ENCODE measurements at regions not wholly inside any gene's neighbourhood (a gene's known extent, or its start where the extent isn't known, plus 50 kb on each side); places are given as distances from the start of the nearest gene placed in this dataset.

DNA sequence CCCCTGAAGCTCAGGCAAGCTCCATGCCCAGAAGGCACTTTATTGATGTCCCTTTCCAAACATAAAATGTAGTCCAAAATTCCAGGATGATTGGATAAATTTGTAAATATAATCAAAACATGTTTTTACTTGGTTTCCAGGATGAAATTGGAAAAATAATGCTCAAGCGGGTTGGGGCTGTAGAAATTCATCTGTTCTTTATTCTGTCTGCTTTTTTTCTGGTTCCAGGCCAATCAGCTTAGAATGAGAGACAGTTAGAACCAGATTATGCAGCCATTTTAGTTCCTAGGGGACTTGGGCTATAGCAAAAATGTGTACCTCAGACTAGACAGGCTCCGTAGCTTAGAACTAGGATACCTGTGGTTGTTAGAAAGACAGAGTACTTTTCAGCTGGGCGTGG is 450.8 kb downstream of the MCTP2 start:
- DNase-seq (ENCODE audit: low read depth), result no peak

DNA sequence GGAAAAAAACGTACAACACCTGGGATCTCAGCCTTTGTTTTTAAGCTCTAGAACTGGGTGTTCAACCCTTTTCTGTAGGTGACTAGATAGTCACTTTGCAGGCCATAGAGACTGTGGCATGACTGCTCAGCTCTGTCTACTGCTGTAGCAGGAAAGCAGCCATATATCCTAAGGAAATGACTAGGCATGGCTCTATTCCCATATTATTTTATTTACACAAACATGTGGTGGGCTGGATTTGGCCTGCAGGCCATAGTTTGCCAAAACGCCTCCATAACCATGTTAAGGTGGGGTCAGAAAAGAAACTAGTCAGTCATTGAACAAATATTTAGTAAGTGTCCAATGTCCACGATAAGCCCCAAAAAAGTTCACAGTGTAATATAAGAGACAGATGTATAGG is 452.5 kb downstream of the MCTP2 start:
- DNase-seq (ENCODE audit: low read depth), result no peak

DNA sequence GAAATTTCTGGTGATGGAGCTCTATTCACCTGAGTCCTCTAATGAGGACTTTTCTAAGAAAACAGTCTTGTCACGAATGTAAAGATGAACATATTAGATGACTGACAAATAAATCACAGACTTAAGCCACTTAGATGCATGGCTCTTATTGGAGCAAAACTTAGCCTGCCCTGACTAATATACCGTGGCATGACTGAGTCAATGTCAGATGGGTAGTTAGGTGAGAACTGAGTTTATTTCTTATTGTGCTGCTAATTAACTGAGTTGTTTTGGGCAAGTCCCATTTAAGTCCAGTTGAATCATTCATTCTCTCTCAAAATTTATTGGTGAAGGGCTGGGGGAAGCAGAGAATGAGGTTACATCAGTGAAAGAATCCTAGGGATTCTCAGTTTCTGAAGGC is 459.8 kb downstream of the MCTP2 start:
- no peak for DNase-seq (ENCODE audit: low read depth)

DNA sequence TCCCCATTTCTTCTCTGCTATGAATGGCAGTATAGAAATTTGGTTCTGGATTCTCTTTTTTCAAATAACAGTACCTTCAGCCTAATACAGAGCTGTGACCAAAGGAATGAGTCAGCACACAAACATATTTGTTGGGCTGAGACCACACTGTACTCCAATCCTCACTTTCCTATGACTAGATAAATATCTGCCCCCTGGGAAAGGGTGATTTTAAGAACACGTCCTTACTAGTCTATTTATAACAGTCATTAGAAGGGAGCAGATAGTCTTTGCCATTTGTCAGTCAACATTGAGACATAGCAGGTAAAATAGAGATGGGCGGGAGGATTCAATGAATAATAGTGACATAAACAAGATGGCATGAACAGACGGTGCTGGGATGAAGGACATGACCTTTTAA is 461.3 kb downstream of the MCTP2 start:
- no peak for DNase-seq (ENCODE audit: low read depth)

DNA sequence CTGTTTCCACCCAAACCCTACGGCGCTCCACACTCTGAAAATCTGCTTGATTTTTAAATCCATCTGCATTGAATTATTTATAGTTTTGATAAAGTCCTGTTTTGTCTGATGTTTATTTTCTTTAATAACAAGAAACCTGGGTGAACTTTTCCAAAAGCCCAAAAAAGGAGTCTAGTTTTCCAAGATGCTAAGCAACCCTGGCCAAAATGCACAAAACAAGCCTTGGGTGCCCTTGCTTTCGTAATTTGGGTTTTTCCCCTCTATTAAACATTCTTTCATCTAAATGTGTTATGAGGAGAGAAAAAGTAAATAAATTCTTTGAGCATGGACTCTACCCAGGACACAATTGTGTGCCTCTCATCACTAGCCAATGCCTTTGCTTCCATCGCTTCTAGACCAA is 468.9 kb downstream of the MCTP2 start:
- DNase-seq (ENCODE audit: low read depth), result no peak

DNA sequence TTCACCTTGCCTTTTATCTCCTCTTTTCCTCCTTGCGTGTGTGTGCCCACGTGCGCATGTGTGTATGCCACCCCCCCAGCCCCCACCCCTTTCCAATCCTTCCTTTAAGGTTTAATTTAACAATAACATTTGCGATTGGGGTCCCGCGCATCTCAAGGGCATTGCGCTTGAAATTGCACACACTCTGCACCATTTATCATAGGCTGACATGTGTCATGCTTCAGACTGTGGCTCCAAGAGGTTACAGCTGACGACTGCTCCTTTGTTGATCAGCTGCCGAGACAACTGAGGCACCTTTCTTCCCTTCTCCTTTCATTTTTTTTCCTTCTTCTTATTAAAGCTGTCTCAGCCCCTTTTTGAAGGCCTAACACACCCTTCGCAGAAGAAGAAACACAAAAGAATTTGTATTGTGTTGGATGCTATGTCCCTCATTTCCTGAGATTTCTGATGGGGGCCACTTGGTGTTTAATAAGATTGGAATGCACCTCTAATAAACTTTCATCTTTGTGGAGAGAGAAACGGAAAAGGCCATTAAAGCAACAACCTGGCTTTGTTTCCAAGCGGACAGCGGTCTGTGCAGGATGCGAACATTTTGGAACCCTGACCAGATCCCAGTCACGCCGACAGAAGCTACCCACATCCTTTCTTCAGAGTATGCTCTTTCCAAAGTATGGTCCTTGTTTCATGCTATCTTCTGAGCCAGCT is 470.1 kb downstream of the MCTP2 start:
- no peak for DNase-seq (ENCODE audit: low read depth)

DNA sequence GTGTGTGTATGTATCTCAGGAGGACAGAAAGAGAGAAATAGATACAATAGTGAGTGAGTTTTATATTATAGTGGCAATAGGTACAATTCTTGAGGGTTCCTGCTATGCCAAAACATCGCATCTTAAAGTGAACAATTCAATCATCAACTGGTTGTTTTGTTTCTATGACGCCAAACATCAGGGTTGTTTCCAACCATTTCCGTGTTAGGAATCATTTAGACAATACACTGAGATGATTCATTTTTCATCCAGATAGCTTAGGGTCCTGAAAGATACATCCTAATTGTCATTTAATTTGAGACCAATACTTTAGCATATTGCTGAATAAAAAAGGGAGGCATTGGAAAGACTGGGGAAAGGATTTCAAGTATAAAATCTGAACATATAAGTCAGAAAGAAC is 472.2 kb downstream of the MCTP2 start:
- DNase-seq (ENCODE audit: low read depth), result no peak

DNA sequence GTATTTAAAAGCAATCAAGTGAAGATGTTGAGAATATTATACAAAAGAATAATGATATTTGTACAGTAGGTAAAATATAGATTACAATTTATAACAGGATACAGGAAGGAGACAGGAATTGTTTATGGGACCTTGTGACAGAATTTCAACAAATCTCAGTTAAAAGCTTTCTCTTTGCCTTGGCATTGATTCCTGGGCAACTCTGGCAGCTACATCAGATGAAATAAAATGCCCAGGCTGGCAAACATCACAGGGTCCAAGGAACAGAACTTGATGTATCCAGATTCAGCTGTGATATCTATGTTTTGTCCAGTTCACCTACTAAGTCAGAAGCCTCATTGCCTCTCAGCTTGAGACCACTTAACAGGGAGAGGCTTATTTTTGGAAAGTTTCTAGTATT is 473.1 kb downstream of the MCTP2 start:
- DNase-seq (ENCODE audit: low read depth), result no peak

DNA sequence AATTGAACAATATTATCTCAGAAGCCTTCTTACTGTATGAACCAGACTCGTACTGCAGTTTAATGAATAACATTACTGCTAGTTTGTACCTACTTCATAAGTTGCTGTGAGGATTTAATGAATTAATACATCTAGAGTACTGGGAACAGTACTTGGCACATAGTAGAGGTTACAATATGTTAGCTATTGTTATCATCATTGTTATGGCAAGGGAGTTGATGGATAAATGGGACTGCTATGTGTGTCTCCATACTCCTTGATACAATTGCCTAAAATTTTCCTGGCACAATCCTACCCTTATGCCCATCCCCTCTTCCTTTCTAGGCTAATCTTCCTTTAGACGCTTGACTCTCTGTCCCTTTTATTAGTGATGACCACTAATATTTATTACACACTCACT is 473.6 kb downstream of the MCTP2 start:
- DNase-seq (ENCODE audit: low read depth), result no peak

DNA sequence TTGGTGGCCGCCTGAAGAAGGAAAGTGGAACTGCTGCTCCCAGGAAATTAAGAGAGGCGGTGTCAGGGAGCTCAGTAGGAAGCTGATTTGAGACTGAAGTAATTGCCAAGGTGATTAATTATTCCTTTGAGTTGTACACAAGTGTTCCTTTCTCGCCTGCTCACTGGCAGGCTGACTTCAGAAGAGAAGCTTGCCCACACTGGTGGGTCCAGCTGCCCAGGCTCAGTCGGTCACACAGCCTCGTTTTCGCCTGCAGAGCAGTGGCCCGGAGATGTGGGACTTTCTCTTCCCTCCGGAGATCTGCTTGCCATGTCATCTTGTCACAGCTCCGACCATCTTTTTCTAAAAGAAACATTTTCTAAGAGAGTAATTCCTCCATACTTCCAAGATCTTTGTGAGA is 478.0 kb downstream of the MCTP2 start:
- DNase-seq (ENCODE audit: low read depth), result no peak

DNA sequence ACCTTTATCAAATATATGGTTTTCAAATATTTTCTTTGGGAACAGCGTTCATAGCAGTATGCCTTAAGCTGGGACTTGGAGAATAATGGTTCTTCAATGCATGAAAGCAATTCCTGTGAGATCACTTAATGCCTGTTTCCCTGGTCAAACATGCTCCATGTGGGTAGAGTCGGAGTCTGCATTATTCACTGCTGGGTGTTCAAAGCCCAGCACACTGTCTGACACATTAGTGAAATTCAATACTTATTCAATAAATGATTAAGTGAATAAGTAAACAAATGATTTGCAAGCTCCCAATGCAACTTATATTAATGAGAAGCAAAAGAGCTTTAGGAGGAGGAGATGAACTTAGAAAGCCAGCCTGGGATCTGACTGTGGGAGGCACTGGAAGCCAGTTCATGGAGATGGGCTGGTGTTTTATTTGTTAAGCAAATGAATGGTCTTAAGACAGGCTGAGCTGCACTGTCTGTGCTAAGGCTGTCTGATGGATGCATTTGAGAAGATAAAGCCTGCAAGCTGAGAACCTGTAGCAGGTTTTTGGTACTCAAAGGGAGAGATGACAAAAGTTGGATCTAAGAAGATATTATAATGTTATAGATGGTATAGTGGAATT is 490.8 kb downstream of the MCTP2 start:
- no peak for DNase-seq (ENCODE audit: low read depth)

DNA sequence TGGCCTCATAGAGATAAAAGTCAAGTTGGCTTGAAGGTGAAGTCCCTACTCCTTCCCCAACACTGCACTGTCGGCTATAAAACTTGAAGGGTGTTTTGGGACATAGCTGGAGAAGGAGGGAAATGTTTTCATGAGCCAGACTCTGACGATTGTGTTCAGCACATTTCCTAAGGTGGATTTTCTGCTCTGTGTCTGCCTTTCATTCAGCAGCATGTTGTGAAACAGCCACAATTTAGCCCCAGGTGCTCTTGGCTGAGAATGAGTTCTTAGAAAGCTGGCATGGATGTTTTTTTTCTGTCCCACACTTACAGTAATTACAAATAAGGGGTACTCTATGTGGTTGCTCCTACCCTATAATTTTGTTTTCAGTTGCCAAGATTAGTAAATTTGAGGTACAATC is 492.4 kb downstream of the MCTP2 start:
- no peak for DNase-seq (ENCODE audit: low read depth)

DNA sequence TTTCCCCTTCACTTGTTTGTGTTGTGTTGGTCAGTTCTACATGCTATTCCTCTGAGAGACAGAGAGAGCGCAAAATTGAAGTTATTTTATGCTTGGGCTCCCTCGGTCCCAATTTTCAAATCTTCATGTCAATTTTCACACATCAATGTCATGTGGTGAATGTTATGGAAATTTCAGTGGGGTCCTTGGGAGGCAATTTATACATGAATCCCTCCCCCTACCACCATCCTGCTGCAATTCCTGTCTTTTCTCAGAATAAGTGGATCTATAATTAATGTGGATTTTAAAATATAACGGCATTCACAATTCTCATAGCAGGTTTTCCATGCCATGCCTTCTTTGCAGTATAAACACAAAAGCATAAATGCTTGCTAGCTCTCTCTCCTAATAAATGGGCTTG is 499.9 kb downstream of the MCTP2 start:
- DNase-seq (ENCODE audit: low read depth), result no peak

DNA sequence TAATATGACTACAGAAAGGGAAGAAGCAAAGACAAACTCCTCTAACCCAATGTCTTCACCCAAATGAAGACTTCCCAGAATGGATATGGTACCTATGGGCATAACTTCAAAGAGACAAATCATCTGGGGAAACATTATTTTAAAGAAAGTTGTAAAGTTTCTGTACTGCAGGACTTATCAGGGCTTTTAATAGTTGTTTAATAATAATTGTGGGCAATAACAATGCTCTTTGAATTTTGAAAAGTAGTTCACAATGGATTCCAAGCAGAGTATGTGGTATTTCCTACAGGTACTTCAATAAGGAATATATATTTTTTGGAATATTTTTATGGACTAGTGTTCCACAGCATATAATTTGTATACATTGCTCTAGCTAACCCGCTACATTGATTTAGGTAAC is 503.1 kb downstream of the MCTP2 start:
- DNase-seq (ENCODE audit: low read depth), result no peak

DNA sequence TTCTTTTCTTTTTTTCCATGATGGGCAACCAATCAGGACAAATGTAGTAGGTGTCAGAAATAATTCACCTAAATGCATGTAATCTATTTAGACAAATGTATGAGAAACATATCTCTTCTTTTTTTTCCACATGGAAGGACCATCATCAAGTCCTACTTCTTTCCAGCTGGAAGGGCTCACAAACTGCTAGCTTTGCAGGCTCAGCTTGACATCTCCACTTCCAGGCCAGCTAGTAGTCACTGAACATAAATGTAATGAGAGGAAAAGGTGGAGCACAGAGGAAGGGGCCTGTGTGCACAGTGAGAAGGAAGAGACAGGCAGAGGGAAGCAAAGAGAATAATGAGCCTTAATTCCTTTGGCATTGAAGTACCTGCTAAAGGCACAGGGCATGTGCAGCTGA is 504.9 kb downstream of the MCTP2 start:
- no peak for DNase-seq (ENCODE audit: low read depth)

DNA sequence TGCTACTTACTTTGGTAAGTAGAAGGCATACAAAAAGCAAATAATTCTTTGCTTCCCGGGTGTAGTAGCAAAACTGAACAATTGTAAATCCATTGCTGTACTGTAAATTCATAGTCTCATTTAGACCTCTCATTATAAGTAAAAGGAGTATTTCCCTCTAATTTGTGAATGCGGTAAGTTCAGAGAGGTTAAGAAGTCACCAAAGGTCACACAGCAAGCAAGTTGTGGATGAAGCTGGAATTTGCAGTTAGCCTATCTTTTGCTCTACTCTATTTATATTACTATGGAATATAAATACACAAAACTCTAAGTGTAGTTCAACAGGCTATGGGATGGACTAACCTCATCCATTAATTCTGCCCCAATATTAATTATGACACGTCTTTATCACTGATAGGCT is 508.3 kb downstream of the MCTP2 start:
- DNase-seq (ENCODE audit: low read depth), result no peak

DNA sequence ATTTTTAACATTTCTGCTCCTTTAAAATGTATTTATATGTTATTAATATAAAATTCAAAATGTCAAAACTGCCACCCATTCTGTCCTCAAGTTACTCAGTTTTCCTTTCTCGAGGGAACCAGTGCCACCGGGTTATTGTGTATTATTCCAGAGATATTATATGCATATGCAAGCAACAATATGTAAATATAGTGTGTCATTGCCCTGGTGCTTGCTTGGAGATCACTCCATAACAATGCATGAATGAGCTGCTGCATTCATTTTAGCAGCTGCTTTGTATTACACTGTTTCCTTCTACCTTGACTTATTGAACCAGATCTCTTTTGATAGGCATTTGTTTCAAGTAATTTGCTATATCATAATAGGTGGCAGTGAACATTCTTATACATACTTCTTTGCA is 509.1 kb downstream of the MCTP2 start:
- DNase-seq (ENCODE audit: low read depth), result no peak

DNA sequence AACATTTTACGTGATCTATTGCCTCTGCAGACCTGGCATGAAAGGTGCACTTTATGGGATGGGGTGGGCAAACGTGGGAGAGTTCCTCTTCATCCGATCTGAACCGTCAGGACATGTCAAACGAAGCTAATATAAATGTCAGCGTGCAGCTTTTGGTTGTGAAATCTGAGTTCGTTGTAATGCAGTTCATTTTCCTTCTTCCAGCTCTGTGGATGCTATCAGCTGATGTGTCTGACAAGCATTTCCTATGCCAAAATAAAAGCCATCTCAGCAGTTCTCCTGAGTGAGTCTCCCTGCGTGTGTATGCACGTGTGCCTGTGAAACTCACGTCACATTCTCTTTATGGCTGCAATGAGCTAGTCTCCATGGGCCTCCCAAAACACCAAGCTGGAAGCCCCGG is 512.3 kb downstream of the MCTP2 start:
- DNase-seq (ENCODE audit: low read depth), result no peak

DNA sequence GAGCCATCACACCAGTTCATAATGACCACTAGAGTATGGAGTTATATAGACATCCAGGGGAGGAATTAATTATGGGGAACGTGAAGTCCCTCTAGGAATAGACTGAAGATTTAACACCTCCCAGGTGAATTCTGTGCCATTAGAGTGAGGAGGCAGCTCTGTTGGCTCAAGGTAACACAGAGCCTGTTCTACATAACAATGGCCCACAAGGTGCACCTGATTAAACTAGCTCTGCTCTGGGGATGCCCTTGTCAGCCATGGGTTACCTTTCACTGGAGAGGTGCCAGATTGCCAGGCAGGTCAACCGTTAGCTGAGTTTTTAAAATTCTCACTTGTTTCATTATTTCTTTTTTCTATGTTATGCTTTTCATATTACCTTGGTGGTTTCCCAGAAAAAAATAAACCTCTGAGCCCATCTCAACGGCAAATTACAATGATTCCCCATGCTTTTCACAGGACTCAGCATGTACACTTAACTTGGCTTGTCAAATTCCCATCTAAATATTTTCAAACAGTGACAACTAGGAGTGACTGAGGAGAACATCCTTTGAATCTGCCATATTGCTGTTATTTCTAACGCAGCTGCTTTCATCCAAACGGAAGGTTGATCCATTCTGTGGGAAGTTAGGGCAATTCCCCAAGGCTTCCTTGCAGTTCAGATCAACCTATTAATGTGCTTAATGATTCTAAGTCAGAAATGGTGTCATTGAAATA is 512.9 kb downstream of the MCTP2 start:
- DNase-seq (ENCODE audit: low read depth), result no peak

DNA sequence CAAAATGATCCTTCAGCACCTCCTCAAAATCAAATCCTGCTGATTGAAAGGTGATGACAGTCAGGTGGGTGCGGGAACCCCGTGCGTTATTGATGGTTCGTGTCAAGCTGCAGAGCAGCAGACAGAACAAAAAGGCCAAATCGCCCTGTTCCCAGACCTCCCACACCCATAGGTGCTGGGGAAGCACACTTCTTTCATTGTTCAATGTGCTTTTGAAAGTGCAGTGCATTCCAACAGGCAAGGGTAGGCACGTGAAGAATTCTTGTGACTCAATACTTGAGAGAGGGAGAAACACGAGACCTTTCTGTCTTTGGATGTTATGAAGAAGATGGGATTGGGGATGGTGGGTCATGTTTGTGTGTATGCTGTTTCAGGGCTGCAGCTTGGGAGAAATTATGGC is 514.0 kb downstream of the MCTP2 start:
- no peak for DNase-seq (ENCODE audit: low read depth)

DNA sequence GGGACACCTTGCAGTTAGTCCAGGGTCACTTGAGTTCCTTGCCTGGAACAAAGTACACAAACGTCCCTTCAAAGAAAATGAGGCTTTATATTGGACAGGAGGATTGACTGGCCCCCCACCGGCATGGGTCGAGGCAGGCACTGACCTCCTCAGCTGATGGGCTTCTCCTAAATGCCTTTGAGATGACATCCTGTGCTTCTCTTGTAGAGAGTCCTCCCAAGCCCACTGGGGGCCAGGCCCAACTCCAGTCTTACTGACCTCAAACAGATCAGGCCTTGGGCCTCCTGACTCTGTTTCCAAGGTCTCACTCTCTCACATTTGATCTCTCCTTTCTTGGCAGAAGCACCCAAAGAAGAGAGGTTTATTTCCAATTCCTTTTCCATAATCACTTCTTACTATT is 516.1 kb downstream of the MCTP2 start:
- no peak for DNase-seq (ENCODE audit: low read depth)

DNA sequence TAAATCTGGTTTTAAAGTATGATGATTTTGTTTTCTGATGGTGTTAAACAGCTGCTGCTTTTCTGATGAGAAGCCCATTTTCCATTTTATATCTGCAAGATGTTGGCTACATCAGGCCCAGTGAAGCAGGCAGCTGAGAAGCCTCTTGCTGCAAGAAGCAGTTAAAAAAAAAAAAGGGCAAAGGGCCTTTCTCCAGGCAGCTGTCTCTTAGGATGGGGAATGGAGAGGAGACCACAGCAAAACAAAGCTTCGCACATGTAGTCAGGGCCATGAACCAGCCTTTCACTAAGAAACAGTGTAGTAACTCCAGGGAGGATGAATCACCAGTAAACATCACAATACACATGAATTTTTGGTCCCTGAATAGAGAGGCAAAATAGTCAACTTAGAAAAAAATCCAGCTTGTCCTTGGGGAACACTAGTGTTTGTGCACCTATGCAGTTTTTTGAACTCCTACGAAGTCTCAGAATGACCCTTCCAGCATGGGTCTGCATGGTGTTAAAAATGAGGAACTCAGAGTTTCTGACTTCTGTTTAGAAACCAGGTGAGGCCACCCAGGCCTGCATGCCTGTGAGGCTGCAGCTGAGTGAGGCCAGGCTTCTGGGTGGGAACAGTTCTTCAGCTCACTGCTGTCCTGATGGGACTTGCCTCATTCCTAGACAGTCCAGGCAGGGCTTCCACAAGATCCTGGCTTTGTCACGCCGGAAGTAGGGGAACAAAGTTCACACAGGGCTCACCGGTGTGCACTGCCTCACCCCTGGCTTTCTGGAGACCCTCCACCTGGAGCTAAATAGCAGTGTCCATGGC is 518.7 kb downstream of the MCTP2 start:
- DNase-seq (ENCODE audit: low read depth), result no peak

DNA sequence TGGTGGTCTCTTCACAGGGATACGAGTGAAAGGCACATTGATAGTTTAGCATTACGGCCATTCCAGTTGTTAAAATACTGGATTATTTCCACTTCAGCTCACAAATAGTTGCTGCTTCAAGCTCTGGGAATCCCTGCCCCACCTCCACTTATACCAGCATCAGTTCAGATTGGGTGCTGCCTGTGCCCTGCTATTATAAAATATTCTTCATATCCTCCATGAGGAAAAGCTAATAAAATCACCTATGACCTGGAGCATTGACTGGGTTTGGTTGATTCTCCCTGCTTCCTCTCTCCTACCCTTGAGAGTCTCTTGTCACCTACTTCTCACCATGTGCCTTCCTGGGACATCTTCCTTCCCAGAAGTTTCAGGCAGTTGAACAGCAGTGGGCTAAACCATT is 529.0 kb downstream of the MCTP2 start:
- DNase-seq (ENCODE audit: low read depth), result no peak
